Activated naive CD8-positive, alpha-beta T cell treated with anti-CD3 and anti-CD28 coated beads, Interleukin-2, amount 50 U/mL, for 16 hours (primary cell): ENCODE measurements at regions not wholly inside any gene's neighbourhood (a gene's known extent, or its start where the extent isn't known, plus 50 kb on each side); places are given as distances from the start of the nearest gene placed in this dataset.
"Not testable (repeated sequence)": the region's sequence is repeated elsewhere in the genome, so short reads cannot be mapped to it uniquely, and the experiment has no call there.

ENCODE experiments used
- DNase-seq: peaks from one replicate; pipeline ENCODE4 v3.0.0-alpha.2; 2020; ENCODE audit warnings: low read depth, low spot score

DNA sequence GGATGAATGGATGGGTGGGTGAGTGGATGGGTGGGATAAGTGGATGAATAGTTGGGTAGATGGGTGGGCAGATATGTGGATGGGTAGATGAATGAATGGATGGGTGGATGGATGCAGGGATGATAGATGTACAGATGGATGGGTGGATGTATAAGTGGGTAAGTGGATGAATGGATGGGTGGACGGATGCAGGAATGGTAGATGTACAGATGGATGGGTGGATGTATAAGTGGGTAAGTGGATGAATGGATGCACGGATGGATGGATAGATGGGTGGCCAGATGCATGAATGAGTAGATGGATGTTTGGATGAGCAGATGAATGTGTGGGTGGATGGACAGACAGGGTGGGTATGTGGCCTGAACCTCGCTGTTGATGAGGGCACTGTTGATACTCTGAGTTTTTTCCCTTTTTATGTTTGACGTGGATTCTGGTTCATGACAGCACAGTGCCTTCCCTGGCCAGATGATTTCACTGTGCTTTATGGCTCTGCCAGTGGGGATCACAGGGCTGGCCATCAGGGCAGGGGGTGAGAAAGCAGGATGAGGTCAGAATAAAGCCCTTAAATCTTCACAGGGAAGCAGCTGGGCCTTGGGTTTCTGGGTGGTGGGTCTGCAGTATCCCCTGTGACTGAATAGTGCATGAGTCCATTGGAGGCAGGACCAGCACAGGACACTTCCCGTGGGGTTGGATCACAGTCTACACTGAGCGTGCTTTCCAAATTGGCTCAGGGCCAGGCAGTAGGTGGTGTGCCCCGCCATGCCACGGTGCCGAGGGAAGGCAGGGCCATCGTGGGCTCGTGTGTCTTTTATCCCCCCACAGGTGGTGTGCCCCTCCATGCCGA, 213.2 kb downstream of the BANP start:
- not testable (repeated sequence) for DNase-seq

DNA sequence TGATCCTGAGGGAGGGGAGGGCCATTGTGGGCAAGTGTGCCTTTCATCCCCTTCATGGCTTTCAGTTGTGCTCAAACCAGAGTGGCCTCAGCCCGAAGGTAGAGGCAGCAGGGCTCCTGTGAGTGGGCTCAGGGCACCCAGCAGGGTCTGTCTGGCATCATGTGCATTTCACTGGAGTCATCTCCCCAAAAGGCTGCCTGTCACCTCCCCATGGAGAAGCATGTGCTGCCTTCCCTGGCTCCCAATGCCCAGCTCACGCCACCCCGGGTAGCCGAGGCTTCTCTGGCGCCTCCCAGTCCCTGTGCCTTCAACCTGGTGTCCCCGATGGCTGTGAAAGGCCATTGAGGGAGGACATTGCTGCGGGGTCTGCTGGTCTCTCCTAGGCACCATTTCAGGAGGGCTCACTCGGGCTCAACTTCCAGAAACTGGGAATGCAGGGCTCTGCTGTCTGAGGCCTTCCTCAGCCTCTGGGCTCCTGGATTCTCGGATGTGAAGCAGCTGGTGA, 213.9 kb downstream of the BANP start:
- not testable (repeated sequence) for DNase-seq

DNA sequence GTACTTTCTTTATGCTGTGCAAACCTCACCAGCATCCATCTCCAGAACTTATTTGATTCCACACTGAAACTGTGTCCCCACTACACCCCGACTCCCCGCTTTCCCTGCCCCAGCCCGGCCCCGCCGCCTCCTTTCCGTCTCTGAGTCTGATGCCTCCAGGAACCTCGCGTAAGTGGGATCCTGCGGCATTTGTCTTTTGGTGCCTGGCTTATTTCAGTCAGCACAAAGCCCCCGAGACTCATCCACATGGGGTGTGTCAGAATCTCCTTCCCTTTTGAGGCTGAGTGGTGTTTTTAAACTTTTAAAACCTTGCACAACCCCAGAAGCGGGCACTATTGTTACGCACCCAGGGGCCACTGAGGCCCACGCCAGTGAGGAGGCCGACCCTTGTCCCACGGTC, 214.4 kb downstream of the BANP start:
- not testable (repeated sequence) for DNase-seq

DNA sequence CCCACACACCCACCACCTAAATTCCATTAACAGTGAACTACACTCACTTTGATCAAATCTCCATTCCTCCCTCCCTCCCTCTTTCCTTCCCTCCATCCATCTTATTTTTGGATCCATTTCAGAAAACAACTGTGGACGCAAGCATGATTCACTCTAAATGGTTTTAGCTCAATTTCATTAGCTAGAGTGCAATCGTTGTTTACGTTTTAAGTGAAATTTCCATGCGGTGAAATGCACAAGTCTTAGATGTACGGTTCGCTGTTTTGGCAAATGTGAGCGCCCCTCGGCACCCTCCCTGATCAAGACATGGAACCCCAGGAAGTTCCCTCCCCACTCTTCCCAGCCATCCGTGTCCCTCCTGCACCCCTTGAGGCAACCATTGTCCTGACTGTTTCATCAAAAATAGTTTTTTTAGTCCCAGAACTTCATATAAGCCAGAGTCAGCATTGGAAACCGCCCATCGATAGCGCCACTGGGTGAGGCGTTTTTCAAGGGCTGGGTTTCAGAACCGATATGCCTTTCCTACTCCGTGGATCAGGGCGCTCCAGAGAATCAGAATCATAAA, 215.1 kb downstream of the BANP start:
- not testable (repeated sequence) for DNase-seq

DNA sequence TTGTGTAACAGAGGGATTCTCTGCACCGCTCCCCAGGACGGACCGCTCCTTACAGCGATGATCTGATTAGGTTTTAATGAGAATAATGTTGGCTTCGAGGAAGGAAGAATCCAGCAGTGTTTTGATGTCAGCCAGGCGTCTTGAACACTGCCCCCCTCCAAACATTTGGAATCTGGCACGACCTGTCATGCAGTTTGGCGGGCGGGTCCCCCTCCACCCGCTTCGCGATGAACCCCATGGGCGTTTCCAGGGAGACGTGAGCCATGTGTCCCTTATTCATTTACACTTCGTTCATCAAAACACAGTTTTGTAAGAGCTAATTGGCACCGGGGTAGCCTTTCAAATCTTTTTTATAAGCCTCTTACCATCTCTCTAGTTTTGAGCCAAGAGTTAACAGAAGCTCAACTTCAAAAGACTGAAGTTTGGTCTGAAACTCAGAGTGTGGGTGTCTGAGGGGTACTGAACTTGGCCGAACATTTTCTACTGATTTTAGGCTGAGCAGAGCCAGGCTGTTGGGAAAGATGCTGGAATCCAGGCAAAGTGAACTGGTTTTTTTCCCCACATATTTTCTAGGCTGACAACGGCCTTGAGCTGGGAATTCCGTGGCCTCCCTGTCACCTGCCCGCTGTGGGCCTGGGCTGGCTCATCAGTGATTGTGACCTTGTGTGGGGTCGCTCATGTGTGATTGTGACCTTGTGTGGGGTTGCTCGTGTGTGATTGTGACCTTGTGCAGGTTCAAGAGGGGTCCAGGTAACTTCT, 214.8 kb upstream of the ZNF469 start:
- not testable (repeated sequence) for DNase-seq

DNA sequence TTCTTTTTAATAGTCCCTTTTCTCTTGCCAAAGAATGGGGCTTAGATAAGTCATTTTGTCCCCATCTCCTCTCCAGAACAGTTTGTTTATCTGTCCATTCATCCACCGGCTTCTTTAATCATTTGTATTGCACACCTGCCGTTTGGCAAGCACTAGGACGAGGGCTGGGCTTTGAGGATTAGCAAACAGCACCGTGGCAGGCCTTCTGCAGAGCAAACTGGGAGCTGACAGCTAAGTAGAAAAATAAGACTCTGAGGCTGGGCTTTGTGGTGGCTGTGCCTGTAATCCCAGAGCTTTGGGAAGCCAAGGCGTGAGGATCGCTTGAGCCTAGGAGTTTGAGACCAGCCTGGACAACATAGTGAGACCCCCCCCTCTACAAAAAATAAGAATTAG, 214.2 kb upstream of the ZNF469 start:
- not testable (repeated sequence) for DNase-seq

DNA sequence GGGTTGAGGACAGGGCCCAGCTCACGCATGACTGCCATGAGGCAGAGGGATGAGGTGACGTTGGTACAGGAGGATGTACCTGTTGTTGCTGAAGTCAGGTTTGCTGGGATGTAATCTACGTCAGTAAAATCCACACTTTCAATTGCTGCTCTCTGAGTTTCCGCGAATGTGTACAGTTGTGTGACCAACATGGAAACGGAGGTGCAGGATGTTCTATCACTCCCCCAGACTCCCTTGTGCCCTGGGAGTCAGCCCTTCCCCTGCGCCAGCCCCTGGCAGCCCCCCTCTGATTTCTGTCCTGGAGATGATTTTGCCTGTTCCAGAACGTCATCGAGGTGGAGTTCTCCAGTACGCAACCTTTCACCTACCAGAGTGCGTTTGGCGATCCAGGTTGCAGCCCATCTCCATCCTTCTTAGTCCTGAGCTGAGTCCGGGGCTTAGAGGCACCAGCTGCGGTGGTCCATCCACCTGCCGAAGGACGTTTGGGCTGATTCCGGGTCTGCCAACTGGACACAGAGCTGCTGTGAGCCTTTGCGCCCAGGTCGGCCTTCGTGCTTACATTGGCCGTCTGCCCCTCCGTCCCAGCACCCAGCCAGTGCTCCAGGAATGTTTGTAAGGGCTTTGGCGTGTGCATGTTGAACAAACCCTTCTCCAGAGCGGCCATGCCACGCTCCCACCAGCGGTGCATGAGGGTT, 213.5 kb upstream of the ZNF469 start:
- not testable (repeated sequence) for DNase-seq

DNA sequence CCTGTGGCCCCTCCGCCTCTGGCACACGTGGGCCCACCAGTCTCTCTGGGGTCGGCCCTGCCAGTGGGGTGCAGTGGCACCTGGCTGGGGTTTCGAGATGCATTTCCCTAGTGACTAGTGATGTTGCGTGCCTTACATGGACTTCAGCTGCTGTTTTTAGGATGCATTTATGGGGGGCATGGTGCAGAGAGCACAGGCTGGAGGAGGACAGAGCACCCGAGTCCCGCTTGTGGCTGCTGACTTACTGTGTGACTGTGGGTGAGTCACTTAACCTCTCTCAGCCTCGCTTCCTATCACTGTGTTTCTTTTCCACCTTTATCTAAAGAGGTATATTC, 213.0 kb upstream of the ZNF469 start:
- DNase-seq, result not testable (repeated sequence)

DNA sequence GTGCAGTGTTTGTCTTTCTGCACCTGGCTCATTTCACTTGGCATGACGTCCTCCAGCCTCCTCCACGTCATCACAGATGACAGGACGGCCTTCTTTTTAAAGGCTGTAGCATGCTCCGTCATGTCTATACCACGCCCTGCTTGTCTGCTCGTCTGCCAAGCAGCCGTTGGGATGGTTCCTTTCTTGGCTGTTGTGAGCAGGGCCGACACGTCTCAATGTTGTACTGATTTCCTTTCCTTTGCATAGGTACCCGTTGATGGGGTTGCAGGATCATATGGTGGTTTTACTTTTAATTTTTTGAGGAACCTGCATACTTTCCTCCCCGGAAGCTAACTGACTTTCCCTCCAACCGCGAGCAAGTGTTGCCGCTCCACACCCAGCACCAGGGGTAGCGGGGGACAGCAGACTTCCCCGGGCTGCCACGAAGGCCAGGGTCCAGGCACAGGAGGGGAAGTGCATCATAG, 212.2 kb upstream of the ZNF469 start:
- no peak for DNase-seq

DNA sequence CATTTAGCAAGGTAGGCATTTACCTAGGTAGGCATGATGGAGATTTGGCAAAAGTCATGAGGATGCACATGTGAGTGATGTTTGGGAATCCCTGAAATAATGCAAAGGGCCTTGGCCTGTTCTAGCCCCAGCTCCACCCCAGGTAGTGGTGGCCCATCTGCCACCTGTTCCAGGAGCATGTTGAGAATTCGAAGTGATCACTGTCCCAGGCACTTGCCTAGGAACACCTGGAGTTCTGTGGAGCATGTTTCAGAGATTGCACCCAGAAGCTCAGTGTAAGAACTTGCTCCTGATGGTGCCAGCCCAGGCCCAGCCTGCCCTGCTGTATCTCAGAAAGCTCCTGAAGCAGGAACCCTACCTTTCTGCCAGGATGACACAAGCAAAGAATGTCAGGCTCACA, 211.6 kb upstream of the ZNF469 start:
- not testable (repeated sequence) for DNase-seq

DNA sequence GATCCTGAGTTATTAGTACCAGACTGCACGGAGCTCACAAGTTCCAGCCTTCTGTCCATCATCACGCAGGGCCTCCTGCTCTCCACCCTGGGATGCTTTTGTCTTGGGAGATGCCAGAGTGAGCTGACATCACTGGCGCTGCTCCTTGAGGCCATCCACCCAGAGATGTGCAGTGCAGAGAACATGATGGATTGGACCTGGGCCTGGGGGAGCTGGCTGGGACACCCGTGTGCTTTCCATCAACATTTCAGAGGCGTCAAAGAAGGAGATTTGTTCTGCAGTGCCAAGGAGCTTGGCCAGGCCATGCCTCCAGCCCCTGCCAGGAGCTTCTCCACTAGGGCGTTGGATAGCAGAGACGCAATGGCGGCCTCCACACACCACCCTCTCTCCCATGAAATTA, 206.6 kb upstream of the ZNF469 start:
- DNase-seq, result not testable (repeated sequence)

DNA sequence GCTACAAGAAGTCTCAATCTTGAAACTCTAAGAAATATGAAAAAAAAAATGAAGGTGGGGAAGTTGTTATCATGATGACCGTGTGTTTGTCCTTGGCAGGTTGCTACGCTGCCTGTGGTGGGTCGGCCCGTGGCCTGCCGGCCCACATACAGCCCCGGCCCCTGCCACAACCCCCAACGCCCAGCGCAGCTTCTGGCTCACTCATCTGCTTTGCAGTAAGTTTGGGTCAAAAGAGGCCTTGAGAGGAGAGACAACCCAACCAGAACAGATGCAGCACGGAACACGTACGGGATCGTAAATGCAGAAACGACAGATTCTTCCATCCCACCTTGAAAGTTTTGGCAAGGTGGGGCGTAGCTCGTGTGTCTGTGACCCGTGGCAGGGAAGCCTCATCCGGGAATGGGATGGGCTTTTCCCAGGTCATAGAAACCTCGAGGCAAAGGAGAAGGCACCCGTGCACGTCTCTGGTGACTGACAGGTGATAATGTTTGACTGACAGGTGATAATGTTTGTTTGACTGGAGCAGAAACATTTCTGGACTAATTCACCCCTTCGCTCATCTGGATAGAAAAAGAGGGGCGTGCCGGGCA, 206.1 kb upstream of the ZNF469 start:
- DNase-seq, result not testable (repeated sequence)

DNA sequence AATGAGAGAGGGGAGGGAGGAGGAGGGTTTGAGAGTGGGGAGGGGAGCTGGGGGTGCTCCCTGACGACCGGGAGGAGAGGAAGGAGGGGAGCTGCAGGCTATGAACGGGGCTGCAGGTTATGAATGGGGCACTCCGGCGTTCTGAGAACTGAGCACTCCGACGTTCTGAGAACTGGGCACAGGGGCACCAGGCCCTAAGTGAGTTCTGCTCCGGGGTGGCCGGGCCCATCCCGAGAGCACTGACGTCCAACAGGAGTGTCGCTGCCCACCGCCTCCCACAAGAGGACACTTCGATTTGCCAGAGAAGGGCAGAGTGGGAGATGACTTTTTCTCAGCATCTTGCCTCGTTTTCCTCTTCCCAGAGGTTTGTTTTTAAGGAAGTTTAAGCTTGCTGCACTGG, 204.5 kb upstream of the ZNF469 start:
- not testable (repeated sequence) for DNase-seq

DNA sequence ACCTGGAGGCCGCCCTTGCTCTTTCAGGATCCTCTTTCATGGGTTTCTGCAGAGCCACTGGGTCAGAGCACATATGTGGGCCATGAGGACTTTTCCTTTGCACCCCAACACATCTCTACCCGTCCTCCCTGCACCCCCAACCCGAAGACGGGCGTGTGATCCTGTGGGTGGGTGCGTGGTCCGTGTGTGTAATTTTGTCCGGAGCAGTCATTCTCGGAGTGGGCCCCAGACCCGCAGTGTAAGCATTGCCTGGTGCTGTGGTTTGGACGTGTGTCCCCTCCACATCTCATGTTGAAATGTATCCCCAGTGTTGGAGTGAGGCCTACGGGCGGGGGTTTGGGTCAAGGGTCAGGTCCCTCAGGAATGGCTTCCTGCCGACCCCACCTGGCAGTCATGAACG, 203.9 kb upstream of the ZNF469 start:
- DNase-seq, result not testable (repeated sequence)

DNA sequence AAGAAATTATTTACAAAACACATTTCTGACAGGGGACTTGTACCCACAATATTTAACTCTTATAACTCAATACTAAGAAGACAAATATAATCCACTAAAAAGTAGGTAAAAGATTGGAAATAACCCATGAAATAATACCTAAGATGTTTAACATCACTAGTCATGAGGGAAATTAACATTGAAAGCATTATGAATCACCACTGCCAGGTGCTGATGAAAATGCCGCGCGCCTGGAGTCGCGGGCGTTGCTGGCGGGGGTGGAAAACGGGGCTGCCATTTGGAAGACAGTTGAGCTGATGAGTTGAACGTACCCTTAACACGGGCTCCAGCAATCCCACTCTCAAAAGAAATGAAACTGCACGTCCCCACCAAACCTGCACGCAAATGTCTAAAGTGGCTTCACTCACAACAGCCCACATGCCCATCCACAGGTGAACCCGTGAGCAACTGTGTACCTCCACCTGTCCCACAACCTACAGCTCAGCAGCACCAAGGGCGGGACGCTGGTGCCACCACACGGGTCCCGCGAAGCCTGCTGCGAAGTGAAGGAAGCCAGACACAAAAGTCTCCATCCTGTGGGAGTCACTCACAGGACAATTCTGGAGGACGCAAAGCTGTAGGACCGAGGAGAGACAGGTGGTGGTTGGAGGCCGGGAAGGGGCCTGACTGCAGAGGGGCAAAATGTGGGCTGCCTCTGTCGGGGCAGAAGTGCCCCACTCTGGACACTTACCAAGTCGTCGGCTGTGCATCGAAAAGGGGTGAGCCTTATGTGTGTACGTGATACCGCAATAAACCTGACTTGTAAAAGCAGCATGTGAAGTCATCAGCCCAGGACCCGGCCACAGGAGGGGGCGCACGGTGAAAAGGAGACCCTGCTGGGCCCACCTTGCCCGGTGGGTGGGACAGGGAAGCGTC, 199.5 kb upstream of the ZNF469 start:
- DNase-seq, result not testable (repeated sequence)

DNA sequence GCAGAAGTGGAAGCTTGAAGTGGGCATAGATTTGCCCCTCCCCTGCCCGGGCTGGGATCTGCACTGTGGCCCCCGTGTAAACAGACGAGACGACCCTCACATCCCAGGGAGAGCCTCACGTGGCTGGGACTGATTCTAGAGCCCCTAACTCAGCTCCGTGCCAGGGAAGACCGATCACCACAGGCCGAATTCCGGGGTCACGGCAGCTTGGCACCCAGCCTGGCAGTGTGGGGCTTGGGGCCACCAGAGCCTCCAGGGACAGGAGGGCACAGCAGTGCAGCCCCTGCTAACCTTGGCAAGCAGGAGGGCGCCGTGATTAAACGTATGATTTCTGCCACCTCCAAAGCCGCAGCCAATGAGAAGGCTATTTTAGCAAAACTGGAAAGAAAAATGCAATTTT, 198.7 kb upstream of the ZNF469 start:
- DNase-seq, result not testable (repeated sequence)

DNA sequence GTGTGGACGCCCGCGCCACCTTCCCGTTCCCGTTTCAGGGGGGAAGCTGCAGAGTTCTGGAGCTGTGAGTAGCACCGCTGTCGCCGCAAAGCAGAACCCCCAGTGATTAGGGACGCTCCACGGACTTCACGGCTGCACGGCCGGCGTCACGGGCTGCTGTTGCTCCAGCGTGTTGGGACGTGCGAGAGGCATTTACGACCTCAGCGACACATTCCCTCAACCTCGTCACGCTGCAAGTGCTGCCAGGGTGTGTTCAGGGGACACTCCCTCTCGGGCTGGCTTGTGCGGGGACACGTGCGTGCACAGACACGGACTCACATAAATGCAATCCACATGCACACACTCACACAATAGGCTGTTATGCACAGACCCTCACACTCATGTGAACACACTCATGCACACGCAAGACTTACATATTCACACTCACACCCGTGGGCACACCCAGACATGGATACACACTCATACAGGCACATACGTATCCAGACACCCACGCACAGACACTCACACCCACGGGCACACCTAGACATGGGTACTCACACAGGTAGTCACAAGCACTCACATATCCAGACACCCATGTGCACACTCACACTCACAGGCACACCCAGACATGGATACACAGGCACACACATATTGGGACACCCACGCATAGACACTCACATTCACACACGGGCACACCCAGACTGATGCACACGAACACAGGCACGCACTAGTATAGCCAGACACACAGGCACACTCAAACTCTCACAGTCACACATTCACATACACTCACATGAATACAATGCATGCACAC, 198.0 kb upstream of the ZNF469 start:
- DNase-seq, result not testable (repeated sequence)

DNA sequence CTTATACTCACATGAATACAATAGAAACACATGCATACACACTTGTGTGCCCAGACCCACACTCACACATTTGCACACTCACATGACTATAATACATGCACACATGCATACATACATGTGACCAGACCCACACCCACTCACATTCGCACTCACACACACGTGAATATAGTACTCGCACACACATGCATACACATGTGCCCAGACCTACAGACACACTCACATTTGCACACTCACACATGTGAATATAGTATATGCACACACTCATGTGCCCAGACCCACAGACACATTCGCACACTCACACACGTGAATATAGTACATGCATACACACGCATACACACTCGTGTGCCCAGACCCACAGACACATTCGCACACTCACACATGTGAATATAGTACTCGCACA, 197.4 kb upstream of the ZNF469 start:
- DNase-seq, result not testable (repeated sequence)
